Osteoblast (primary cell): ENCODE measurements at regions not wholly inside any gene's neighbourhood (a gene's known extent, or its start where the extent isn't known, plus 50 kb on each side); places are given as distances from the start of the nearest gene placed in this dataset.

Experiments
- DNase-seq: peaks from one replicate; pipeline ENCODE4 v3.0.0; 2011; ENCODE audit warnings: low spot score, mixed read lengths; ENCODE audit not compliant: insufficient read length; ENCODE audit errors: missing footprints
- H2AFZ ChIP-seq: 2 replicates; pipeline ENCODE4 v1.6.0; 2011; ENCODE audit warnings: mild to moderate bottlenecking, low read length
- H3K27ac ChIP-seq: 2 replicates; pipeline ENCODE4 v1.5.1; 2011; ENCODE audit warnings: mild to moderate bottlenecking, low read depth, low read length, moderate library complexity
- H3K27me3 ChIP-seq: 2 replicates; pipeline ENCODE4 v1.6.0; 2012; ENCODE audit warnings: mild to moderate bottlenecking, control low read depth, inconsistent platforms, low read length, moderate library complexity; ENCODE audit not compliant: insufficient read depth
- H3K36me3 ChIP-seq: 2 replicates; pipeline ENCODE4 v1.5.1; 2011; ENCODE audit warnings: mild to moderate bottlenecking, low read length, control low read depth, moderate library complexity; ENCODE audit not compliant: insufficient read depth
- H3K4me1 ChIP-seq: 2 replicates; pipeline ENCODE4 v1.5.1; 2011; ENCODE audit warnings: mild to moderate bottlenecking, low read length, control low read depth, moderate library complexity; ENCODE audit not compliant: insufficient read depth
- H3K4me2 ChIP-seq: 2 replicates; pipeline ENCODE4 v1.6.0; 2011; ENCODE audit warnings: mild to moderate bottlenecking, low read length; ENCODE audit not compliant: insufficient read depth
- H3K4me3 ChIP-seq: fragments of 200-600 bp; sonication (generic); 3 replicates; pipeline ENCODE4 v1.5.1; 2012; ENCODE audit warnings: mild to moderate bottlenecking, low read length, inconsistent platforms; ENCODE audit not compliant: insufficient read depth
- H3K79me2 ChIP-seq: 2 replicates; pipeline ENCODE4 v1.6.0; 2012; ENCODE audit warnings: mild to moderate bottlenecking, low read length, control low read depth, inconsistent platforms; ENCODE audit not compliant: insufficient read depth
- H3K9me3 ChIP-seq: 2 replicates; pipeline ENCODE4 v1.5.1; 2011; ENCODE audit warnings: low read depth, low read length, control low read depth
- H4K20me1 ChIP-seq: 2 replicates; pipeline ENCODE4 v1.6.0; 2012; ENCODE audit warnings: mild to moderate bottlenecking, low read length, control low read depth; ENCODE audit not compliant: insufficient read depth
- CTCF ChIP-seq: IDR thresholded peaks from 2 replicates; pipeline ENCODE4 v1.5.1; 2011; ENCODE audit warnings: mild to moderate bottlenecking, low read depth, low read length, moderate library complexity; ENCODE audit errors: extremely low read depth

- no peak overlapping the region for H3K4me3 ChIP-seq
- no peaks in the 10 kb centered on the region for H3K36me3 ChIP-seq
- no peak for TF ChIP-seq CTCF
- no peaks in the 10 kb centered on the region for H3K79me2 ChIP-seq
- no peak overlapping the region for H3K27ac ChIP-seq
- peak; percentile 85 for DNase-seq
- no peaks in the 10 kb centered on the region for H3K27me3 ChIP-seq
- H4K20me1 ChIP-seq: no peaks in the 10 kb centered on the region
- peak overlapping the region; percentile 43 for H2AFZ ChIP-seq
- H3K9me3 ChIP-seq: no peaks in the 10 kb centered on the region
- peaks cover 7% of the 10 kb centered on the region for H3K4me1 ChIP-seq
- no peak overlapping the region for H3K4me2 ChIP-seq
Measured at GRCh38 chr6:21953831-21954801, 342.7 kb downstream of the PRL start.

DNA sequence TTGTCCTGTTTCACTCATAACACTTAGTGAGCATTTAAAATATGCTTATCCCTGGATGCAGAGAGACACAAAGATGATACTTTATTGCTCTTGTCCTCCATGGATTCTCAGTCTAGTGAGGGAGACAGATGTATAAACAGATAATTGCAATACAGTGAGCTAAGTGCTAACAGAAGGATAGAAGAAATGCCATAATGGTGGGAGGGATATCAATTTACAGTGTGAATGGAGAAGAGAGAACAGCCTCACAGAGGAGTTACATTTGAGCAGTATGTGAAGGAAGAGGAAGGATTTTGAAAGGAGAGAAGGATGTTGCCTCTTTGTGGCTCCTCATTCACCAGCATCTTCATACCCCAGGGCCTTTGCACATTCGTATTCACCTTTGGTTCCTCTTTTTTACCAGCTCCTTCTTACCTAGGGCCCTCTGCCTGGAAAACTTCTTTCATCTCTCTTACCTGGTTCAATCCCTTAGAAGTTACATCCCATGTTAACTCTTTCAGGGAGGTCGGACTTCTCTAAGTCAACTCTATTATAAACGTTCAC, 341.7 kb downstream of the PRL start:
- Histone ChIP-seq H4K20me1 (no peaks in the 10 kb centered on the region), H2AFZ (no peak overlapping the region), H3K36me3 (no peaks in the 10 kb centered on the region), H3K4me2 (no peak overlapping the region), H3K4me1 (peaks cover 3% of the 10 kb centered on the region), H3K4me3 (no peak overlapping the region), H3K27me3 (no peaks in the 10 kb centered on the region), H3K9me3 (no peaks in the 10 kb centered on the region), H3K79me2 (no peaks in the 10 kb centered on the region), H3K27ac (no peak overlapping the region)
- DNase-seq: no peak
- no peak for TF ChIP-seq CTCF

DNA sequence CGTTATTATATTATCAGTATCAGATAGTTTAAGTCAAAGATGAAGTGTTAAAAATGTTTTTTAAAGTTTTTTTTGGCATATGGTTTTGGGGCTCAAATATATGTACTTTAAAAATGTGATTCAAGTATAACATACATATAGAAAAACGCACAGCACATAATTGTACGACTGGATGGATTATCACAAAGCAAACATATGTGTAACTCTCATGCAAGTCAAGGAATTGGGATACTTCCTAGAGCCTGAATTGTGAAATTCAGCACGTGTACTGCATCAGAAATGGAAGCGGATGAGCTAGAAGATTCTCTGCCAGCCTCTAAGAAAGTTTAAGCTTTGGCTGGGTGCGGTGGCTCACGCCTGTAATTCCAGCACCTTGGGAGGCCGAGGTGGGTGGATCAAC, 340.9 kb downstream of the PRL start:
- no peaks in the 10 kb centered on the region for H3K9me3 ChIP-seq

More for the DNA sequence above, 340.9 kb downstream of the PRL start:
- Histone ChIP-seq H3K36me3 (no peaks in the 10 kb centered on the region), H3K79me2 (no peaks in the 10 kb centered on the region), H3K4me3 (no peak overlapping the region), H3K4me2 (no peak overlapping the region), H3K4me1 (peaks cover 3% of the 10 kb centered on the region), H4K20me1 (no peaks in the 10 kb centered on the region), H3K27ac (no peak overlapping the region), H2AFZ (no peak overlapping the region), H3K27me3 (no peaks in the 10 kb centered on the region)
- no peak for TF ChIP-seq CTCF
- no peak for DNase-seq
